ENCODE measurements at regions not wholly inside any gene's neighbourhood (a gene's known extent, or its start where the extent isn't known, plus 50 kb on each side); places are given as distances from the start of the nearest gene placed in this dataset.
"Not testable (repeated sequence)": the region's sequence is repeated elsewhere in the genome, so short reads cannot be mapped to it uniquely, and the experiment has no call there.

- no peak for DNase-seq
Observed at GRCh38 chrX:136975684-136976470, 57.9 kb downstream of the GPR101 start.

- DNase-seq, result peak; percentile 63
Observed at GRCh38 chrX:136967966-136968365, 65.8 kb downstream of the GPR101 start.

- peak; percentile 59 for DNase-seq
Observed at GRCh38 chrX:136963973-136964372, 69.8 kb downstream of the GPR101 start.

GRCh38 chrX:136961594-136962135, 72.1 kb downstream of the GPR101 start:
- DNase-seq, result peak; percentile 20

GRCh38 chrX:136954930-136955329, 74.4 kb upstream of the RBMX start:
- DNase-seq, result peak; percentile 28

- peak; percentile 79 for DNase-seq
Observed at GRCh38 chrX:136953867-136954787, 73.6 kb upstream of the RBMX start.

- no peak for DNase-seq
Observed at GRCh38 chrX:136950211-136950610, 69.7 kb upstream of the RBMX start.

GRCh38 chrX:136941396-136942337, 61.1 kb upstream of the RBMX start:
- peak; percentile 14 for DNase-seq

- DNase-seq, result no peak
Observed at GRCh38 chrX:136936183-136936549, 55.6 kb upstream of the RBMX start.

GRCh38 chrX:136935533-136936182, 55.1 kb upstream of the RBMX start:
- peak; percentile 59 for DNase-seq

- DNase-seq, result not testable (repeated sequence)
Observed at GRCh38 chrX:136934652-136935051, 54.1 kb upstream of the RBMX start.

GRCh38 chrX:136933611-136934145, 53.2 kb upstream of the RBMX start:
- DNase-seq, result no peak

GRCh38 chrX:136931661-136932060, 51.1 kb upstream of the RBMX start:
- no peak for DNase-seq

All from activated CD4-positive, alpha-beta T cell treated with anti-CD3 and anti-CD28 coated beads, Interleukin-10, Interleukin-2, amounts not matched to agents 100 ng/mL and 50 ng/mL, durations not matched to agents 16 hours and 8 hours (primary cell).